ENCODE measurements at regions not wholly inside any gene's neighbourhood (a gene's known extent, or its start where the extent isn't known, plus 50 kb on each side); places are given as distances from the start of the nearest gene placed in this dataset.
"Not testable (repeated sequence)": the region's sequence is repeated elsewhere in the genome, so short reads cannot be mapped to it uniquely, and the experiment has no call there.

DNA sequence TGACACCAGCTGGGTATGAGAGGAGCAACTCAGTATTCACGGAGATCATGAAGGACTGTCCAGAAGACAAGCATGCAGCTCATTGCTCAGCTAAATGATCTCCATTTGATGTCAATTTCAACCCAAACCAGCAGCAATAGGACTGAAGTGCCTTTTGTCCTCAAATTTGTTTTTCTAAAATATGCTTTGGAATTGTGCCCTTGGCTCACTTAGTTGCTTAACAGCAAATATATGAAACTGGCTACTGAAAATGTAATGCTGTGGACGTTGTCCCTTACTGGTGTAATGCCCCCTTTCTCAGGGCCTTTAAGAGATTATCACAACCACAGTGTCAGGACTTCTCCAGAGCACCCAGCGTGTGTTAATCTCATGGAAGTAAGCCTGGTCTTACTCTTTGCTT lies 236.2 kb downstream of the SKIDA1 start:
- no peak for FAIRE-seq

DNA sequence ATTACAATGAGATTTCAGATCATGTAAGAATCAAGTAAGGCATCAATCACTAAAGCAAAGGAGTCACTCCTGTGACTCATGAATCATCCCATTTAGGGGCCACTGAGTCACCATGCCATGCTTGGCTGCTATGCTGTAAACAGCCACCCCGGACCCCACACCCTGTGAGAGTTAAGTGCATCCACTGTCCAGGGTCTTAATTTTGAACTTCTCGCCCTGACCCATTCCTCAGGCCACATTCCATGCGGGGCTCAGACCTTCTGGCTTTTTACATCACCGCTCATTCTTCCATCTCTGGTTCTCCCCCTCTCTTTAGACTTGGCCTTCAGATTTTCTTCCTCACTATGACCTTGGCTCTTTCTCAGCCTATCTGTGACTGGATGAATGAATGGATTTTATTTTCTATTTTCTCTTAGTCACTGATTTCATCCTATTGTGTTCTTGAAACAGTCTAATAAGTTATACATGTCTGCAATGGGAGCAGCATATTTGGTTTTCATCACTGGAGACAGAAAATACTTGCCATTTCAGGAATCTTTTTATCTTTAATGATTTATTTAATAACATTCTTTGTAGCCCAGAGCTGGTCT lies 239.6 kb downstream of the SKIDA1 start:
- no peak for TF ChIP-seq POLR2AphosphoS5 (IDR thresholded peaks at IDR 0.05; ENCODE audit: low read depth, low read length)
- no peak for TF ChIP-seq POU2F2 (IDR thresholded peaks at IDR 0.05; ENCODE audit: low read depth, low read length)
- TF ChIP-seq SPI1 (IDR thresholded peaks at IDR 0.05; ENCODE audit: low read depth, low read length), result no peak
- TF ChIP-seq PAX5 (IDR thresholded peaks at IDR 0.05; ENCODE audit: insufficient read depth, low read length, severe bottlenecking), result no peak
- no peak for TF ChIP-seq TAF1 (IDR thresholded peaks at IDR 0.05; ENCODE audit: low read depth, low read length)
- TF ChIP-seq POLR2A (IDR thresholded peaks at IDR 0.05; ENCODE audit: low read depth, low read length), result no peak
- no peak for DNase-seq (ENCODE audit: insufficient read length, low spot score)
- no peak for FAIRE-seq

More for the DNA sequence above, 236.2 kb downstream of the SKIDA1 start:
- no peak for DNase-seq (ENCODE audit: insufficient read length, low spot score)
- TF ChIP-seq POU2F2 (IDR thresholded peaks at IDR 0.05; ENCODE audit: low read depth, low read length), result no peak
- TF ChIP-seq POLR2A (IDR thresholded peaks at IDR 0.05; ENCODE audit: low read depth, low read length), result no peak
- TF ChIP-seq PAX5 (IDR thresholded peaks at IDR 0.05; ENCODE audit: insufficient read depth, low read length, severe bottlenecking), result no peak
- no peak for TF ChIP-seq POLR2AphosphoS5 (IDR thresholded peaks at IDR 0.05; ENCODE audit: low read depth, low read length)
- TF ChIP-seq SPI1 (IDR thresholded peaks at IDR 0.05; ENCODE audit: low read depth, low read length), result no peak
- TF ChIP-seq TAF1 (IDR thresholded peaks at IDR 0.05; ENCODE audit: low read depth, low read length), result no peak

DNA sequence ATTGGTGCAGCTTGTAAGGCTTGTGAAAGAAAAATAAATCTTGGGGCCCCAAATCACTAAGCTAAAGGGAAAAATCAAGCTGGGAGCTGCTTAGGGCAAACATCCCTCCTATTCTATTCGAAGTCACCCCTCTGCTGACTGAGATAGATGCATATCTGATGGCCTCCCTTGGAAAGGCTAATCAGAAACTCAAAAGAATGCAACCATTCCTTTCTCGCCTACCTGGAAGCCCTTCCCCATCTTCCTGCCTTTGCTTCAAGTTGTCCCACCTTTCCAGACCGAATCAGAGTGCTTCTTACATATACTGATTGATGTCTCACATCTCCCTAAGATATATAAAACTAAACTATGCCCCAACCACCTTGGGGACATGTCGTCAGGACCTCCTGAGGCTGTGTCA lies 240.3 kb downstream of the SKIDA1 start:
- no peak for FAIRE-seq
- DNase-seq (ENCODE audit: insufficient read length, low spot score), result no peak
- TF ChIP-seq PAX5 (IDR thresholded peaks at IDR 0.05; ENCODE audit: insufficient read depth, low read length, severe bottlenecking) (no peak), POU2F2 (IDR thresholded peaks at IDR 0.05; ENCODE audit: low read depth, low read length) (no peak), POLR2A (IDR thresholded peaks at IDR 0.05; ENCODE audit: low read depth, low read length) (no peak), SPI1 (IDR thresholded peaks at IDR 0.05; ENCODE audit: low read depth, low read length) (no peak), POLR2AphosphoS5 (IDR thresholded peaks at IDR 0.05; ENCODE audit: low read depth, low read length) (no peak), TAF1 (IDR thresholded peaks at IDR 0.05; ENCODE audit: low read depth, low read length) (no peak)

DNA sequence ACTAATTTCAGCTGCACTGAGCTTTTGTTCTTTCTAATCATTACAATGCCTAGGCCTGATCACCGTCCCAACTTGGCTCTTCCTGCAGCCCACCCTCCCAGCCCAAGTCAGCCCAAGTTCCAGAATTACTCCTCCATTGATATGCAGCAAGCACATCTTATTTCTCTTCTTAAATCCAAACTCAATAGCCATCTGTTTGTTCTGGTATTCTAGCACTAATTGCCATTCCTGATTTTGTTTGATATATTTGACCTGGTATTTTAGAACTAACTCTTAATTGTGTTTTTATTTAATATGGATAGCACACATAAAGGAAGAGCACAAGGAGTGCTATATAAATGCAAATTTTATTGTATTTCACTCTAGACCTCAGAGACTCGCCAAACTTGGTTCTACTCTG lies 241.2 kb downstream of the SKIDA1 start:
- TF ChIP-seq POLR2A (IDR thresholded peaks at IDR 0.05; ENCODE audit: low read depth, low read length) (no peak), POLR2AphosphoS5 (IDR thresholded peaks at IDR 0.05; ENCODE audit: low read depth, low read length) (no peak), POU2F2 (IDR thresholded peaks at IDR 0.05; ENCODE audit: low read depth, low read length) (no peak), TAF1 (IDR thresholded peaks at IDR 0.05; ENCODE audit: low read depth, low read length) (no peak), PAX5 (IDR thresholded peaks at IDR 0.05; ENCODE audit: insufficient read depth, low read length, severe bottlenecking) (no peak), SPI1 (IDR thresholded peaks at IDR 0.05; ENCODE audit: low read depth, low read length) (no peak)
- DNase-seq (ENCODE audit: insufficient read length, low spot score) (no peak), FAIRE-seq (no peak)

DNA sequence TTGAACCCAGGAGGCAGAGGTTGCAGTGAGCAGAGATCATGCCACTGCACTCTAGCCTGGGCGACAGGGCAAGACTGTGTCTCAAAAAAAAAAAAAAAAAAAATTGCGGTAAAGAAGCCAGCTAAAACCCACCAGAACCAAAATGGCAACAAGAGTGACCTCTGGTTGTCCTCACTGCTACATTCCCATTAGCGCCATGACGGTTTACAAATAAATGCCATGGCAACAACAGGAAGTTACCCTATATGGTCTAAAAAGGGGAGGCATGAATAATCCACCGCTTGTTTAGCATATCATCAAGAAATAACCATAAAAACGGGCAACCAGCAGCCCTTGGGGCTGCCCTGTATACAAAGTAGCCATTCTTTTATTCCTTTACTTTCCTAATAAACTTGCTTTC lies 242.4 kb downstream of the SKIDA1 start:
- not testable (repeated sequence) for FAIRE-seq; DNase-seq (ENCODE audit: insufficient read length, low spot score)

DNA sequence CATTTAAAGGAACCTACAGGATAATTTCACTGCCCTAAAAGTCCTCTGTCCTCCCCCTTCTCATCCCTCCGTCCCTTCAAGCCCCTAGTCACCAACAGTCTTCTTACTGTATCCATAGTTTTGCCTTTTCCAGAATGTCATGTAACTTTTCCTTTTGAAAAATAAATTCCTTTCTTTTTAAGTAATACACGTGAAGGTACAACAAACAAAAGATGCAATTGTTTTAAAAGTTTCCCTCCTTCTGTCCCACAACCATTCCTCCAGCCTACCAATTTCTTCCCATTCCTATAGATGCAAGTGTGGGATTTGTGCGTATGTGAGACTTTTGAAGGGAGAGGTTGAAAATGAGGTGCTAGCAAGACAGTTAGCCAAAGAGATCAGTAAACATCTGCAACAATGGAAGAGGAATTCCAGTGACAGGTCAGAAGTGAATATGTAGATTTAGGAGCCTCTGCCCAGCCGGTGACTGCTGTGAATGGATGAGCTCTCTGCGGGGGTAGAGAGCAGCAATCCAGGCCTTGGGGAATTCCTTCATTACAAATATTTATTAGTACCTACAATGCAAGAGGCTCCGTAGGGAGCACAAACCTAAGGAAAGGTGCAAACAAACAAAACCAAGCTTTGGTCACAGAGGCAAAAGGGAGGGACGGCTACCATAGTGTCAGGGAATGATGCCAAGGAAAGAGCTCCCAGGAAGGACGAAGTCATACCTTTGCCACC lies 243.6 kb downstream of the SKIDA1 start:
- no peak for TF ChIP-seq POU2F2 (IDR thresholded peaks at IDR 0.05; ENCODE audit: low read depth, low read length)
- TF ChIP-seq SPI1 (IDR thresholded peaks at IDR 0.05; ENCODE audit: low read depth, low read length), result no peak
- TF ChIP-seq TAF1 (IDR thresholded peaks at IDR 0.05; ENCODE audit: low read depth, low read length), result no peak
- no peak for TF ChIP-seq POLR2A (IDR thresholded peaks at IDR 0.05; ENCODE audit: low read depth, low read length)
- FAIRE-seq (no peak), DNase-seq (ENCODE audit: insufficient read length, low spot score) (no peak)

DNA sequence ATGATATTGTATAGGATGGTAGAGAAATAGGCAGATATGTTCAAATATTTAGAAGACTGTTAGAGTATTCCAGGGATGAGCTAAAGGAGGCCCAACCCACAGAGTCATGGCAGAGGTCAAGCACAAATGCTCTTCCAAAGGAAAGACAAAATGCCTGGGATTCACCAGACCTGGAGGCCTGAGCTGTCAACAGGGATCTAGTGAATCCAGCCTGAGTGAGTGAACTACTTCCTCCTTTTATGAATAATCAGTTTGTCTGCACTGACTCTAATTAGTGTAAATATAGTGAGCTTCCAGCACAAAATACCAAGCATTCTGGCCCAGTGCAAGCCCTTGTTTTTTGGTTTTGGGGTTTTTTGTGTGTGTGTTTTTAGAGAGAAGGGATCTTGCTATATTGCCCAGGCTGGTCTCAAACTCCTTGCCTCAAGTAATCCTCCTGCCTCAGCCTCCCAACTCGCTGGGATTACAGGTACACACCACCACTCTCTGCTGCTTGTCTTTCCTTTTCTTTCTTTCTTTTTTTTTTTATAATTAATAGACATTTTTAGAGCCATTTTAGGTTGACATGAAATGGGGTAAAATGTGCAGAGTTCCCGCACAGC lies 244.4 kb downstream of the SKIDA1 start:
- no peak for FAIRE-seq
- TF ChIP-seq SPI1 (IDR thresholded peaks at IDR 0.05; ENCODE audit: low read depth, low read length), result no peak
- TF ChIP-seq TAF1 (IDR thresholded peaks at IDR 0.05; ENCODE audit: low read depth, low read length), result no peak
- no peak for TF ChIP-seq POLR2AphosphoS5 (IDR thresholded peaks at IDR 0.05; ENCODE audit: low read depth, low read length)
- no peak for TF ChIP-seq POLR2A (IDR thresholded peaks at IDR 0.05; ENCODE audit: low read depth, low read length)
- no peak for TF ChIP-seq POU2F2 (IDR thresholded peaks at IDR 0.05; ENCODE audit: low read depth, low read length)
- no peak for TF ChIP-seq PAX5 (IDR thresholded peaks at IDR 0.05; ENCODE audit: insufficient read depth, low read length, severe bottlenecking)

DNA sequence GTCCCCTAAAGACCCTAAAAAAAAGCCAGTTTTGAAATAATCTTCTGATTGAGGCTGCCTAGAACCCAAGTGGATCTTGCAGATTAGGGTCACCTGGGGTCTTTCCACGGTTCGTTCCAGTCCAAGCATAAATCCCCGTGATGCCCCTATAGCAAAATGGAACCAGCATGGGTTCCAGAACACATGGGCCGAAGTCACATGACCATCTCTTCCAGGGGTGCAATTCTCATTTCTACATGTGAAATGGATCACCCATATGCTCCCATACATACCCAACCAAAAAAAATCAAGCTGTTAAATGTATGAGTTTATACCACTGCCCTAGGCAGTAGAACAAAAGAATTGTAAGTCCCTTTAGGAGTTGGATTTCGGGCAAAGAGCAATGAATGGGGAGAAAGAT lies 245.4 kb downstream of the SKIDA1 start:
- FAIRE-seq (no peak), DNase-seq (ENCODE audit: insufficient read length, low spot score) (no peak)
- TF ChIP-seq POLR2AphosphoS5 (IDR thresholded peaks at IDR 0.05; ENCODE audit: low read depth, low read length), result no peak

More for the DNA sequence above, 244.4 kb downstream of the SKIDA1 start:
- no peak for DNase-seq (ENCODE audit: insufficient read length, low spot score)

DNA sequence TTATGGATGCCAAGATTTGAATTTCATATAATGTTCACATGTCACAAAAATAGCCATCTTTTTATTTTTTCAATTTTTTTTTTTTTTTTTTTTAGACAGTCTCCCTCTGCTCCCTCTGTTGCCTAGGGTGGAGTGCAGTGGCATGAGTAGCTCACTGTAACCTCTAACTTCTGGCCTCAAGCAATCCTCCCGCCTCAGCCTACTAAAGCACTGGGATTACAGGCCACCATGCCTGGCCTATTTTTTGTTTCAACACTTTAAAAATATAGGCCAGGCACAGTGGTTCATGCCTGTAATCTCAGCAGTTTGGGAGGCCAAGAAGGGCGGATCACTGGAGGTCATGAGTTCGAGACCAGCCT lies 246.3 kb downstream of the SKIDA1 start:
- FAIRE-seq (no peak), DNase-seq (ENCODE audit: insufficient read length, low spot score) (no peak)
- TF ChIP-seq PAX5 (IDR thresholded peaks at IDR 0.05; ENCODE audit: insufficient read depth, low read length, severe bottlenecking) (no peak), POLR2AphosphoS5 (IDR thresholded peaks at IDR 0.05; ENCODE audit: low read depth, low read length) (no peak), POU2F2 (IDR thresholded peaks at IDR 0.05; ENCODE audit: low read depth, low read length) (no peak), SPI1 (IDR thresholded peaks at IDR 0.05; ENCODE audit: low read depth, low read length) (no peak)

DNA sequence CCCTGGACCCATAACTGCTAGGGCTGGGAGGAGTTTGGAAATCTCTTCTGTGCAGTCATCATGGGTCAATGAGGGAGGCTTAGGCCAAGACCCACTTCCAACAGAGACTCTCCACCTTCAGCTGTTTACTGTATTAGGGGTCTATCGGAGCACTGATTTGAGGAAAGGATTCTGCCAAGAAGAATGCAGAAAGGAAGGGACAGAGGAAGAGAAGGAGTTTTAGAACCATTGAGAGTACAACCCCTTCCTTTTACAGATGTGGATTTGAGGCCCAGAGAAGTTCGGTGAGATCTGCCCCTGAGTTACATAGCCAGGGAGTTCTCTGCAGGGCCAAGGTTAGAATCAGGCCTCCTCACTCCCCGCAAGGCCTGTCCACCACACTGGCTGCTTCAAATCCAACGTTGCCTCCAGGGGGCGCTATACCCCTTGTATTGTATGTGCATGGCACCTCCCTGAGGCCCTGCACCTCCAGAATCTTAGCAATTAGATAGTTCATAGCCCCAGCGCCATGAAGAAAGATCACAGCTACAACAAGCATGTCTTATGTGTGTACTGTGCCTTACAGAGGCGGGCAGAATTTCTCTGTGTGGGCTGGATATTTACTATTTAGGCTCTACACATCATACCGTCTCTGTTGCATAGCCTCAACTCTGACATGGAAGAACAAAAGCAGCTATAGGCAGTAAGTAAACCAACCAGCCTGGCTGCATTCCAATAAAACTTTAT lies 246.8 kb downstream of the SKIDA1 start:
- TF ChIP-seq PAX5 (IDR thresholded peaks at IDR 0.05; ENCODE audit: insufficient read depth, low read length, severe bottlenecking) (no peak), POLR2AphosphoS5 (IDR thresholded peaks at IDR 0.05; ENCODE audit: low read depth, low read length) (no peak), POU2F2 (IDR thresholded peaks at IDR 0.05; ENCODE audit: low read depth, low read length) (no peak), SPI1 (IDR thresholded peaks at IDR 0.05; ENCODE audit: low read depth, low read length) (no peak), TAF1 (IDR thresholded peaks at IDR 0.05; ENCODE audit: low read depth, low read length) (no peak), POLR2A (IDR thresholded peaks at IDR 0.05; ENCODE audit: low read depth, low read length) (no peak)
- FAIRE-seq (peak; percentile 85), DNase-seq (ENCODE audit: insufficient read length, low spot score) (peak; percentile 44)

Measured in GM12891 (cell line).